Right ventricle myocardium inferior (tissue), 1 donor: ENCODE measurements at regions not wholly inside any gene's neighbourhood (a gene's known extent, or its start where the extent isn't known, plus 50 kb on each side); places are given as distances from the start of the nearest gene placed in this dataset.
"Not testable (repeated sequence)": the region's sequence is repeated elsewhere in the genome, so short reads cannot be mapped to it uniquely, and the experiment has no call there.

Source experiments
- ATAC-seq: fragments of 200-7000 bp; cut with Tn5 transposase; one replicate; pipeline ENCODE4 v1.9.1; 2020; ENCODE audit warnings: mild to moderate bottlenecking, moderate library complexity
- DNase-seq: peaks from one replicate; pipeline ENCODE4 v3.0.0; 2021; ENCODE audit errors: missing footprints
- intact Hi-C: fragments of 100-400 bp; cut with DNase I; formaldehyde crosslinking; loops from one replicate; pipeline ENCODE4 v1.11.0; 2022
- donor health status: DM: no; HTN: yes; CAD: no; lungs with severe emphysema.

- intact Hi-C loops, result no loop called here
- ATAC-seq (no peak), DNase-seq (no peak)
Measured at GRCh38 chr20:47929368-47930115, 144.3 kb upstream of the SULF2 start.

- intact Hi-C loops, result no loop called here
- DNase-seq (no peak), ATAC-seq (no peak)
Measured at GRCh38 chr20:47927944-47928343, 142.7 kb upstream of the SULF2 start.

GRCh38 chr20:47927385-47927851, 142.1 kb upstream of the SULF2 start:
- no peak for ATAC-seq
- no peak for DNase-seq
- intact Hi-C loops, result no loop called here

GRCh38 chr20:47926731-47927130, 141.4 kb upstream of the SULF2 start:
- DNase-seq, result no peak

GRCh38 chr20:47925593-47925992, 140.3 kb upstream of the SULF2 start:
- intact Hi-C loops, result no loop called here
- ATAC-seq (no peak), DNase-seq (no peak)

More at GRCh38 chr20:47926731-47927130, 141.4 kb upstream of the SULF2 start:
- intact Hi-C loops, result no loop called here
- ATAC-seq, result no peak

GRCh38 chr20:47922269-47922668, 137.0 kb upstream of the SULF2 start:
- ATAC-seq (no peak), DNase-seq (no peak)
- intact Hi-C loops, result no loop called here

- intact Hi-C loops, ATAC-seq, DNase-seq: not testable (repeated sequence)
Measured at GRCh38 chr20:47921829-47922228, 136.5 kb upstream of the SULF2 start.

GRCh38 chr20:47921408-47921807, 136.1 kb upstream of the SULF2 start:
- ATAC-seq, result no peak
- intact Hi-C loops, result no loop called here
- DNase-seq, result no peak

GRCh38 chr20:47917549-47918070, 132.3 kb upstream of the SULF2 start:
- ATAC-seq (no peak), DNase-seq (no peak)
- intact Hi-C loops, result no loop called here

GRCh38 chr20:47915495-47915894, 130.2 kb upstream of the SULF2 start:
- ATAC-seq (no peak), DNase-seq (no peak)
- intact Hi-C loops, result no loop called here

GRCh38 chr20:47914792-47915191, 129.5 kb upstream of the SULF2 start:
- no peak for DNase-seq
- intact Hi-C loops, result no loop called here
- ATAC-seq, result no peak

- intact Hi-C loops, DNase-seq, ATAC-seq: not testable (repeated sequence)
Measured at GRCh38 chr20:47912786-47913501, 127.7 kb upstream of the SULF2 start.

- ATAC-seq, intact Hi-C loops, DNase-seq: not testable (repeated sequence)
Measured at GRCh38 chr20:47912165-47912564, 126.9 kb upstream of the SULF2 start.

- ATAC-seq, intact Hi-C loops, DNase-seq: not testable (repeated sequence)
Measured at GRCh38 chr20:47909696-47910369, 124.6 kb upstream of the SULF2 start.

- DNase-seq, intact Hi-C loops, ATAC-seq: not testable (repeated sequence)
Measured at GRCh38 chr20:47908361-47909035, 123.2 kb upstream of the SULF2 start.

GRCh38 chr20:47907951-47908350, 122.7 kb upstream of the SULF2 start:
- ATAC-seq, intact Hi-C loops, DNase-seq: not testable (repeated sequence)

- no peak for ATAC-seq
- intact Hi-C loops, result no loop called here
- DNase-seq, result no peak
Measured at GRCh38 chr20:47907031-47907675, 121.9 kb upstream of the SULF2 start.

- intact Hi-C loops, result no loop called here
- no peak for DNase-seq
- no peak for ATAC-seq
Measured at GRCh38 chr20:47906348-47906660, 121.0 kb upstream of the SULF2 start.
